ENCODE measurements at regions not wholly inside any gene's neighbourhood (a gene's known extent, or its start where the extent isn't known, plus 50 kb on each side); places are given as distances from the start of the nearest gene placed in this dataset.

- no peak for TF ChIP-seq CTCF (IDR thresholded peaks at IDR 0.05; ENCODE audit: borderline replicate concordance, extremely low read depth, insufficient read depth)
- Histone ChIP-seq H3K4me3 (ENCODE audit: low read length in 3 of 3) (no peak overlapping the region), H3K27ac (ENCODE audit: low read depth in 2 of 2, low read length in 2 of 2) (no peak overlapping the region), H3K36me3 (ENCODE audit: control insufficient read depth in 2 of 3, insufficient read depth in 3 of 3, low read length in 3 of 3) (no peaks in the 10 kb centered on the region), H3K9me3 (ENCODE audit: control insufficient read depth in 2 of 3, insufficient read depth in 1 of 3, low read length in 3 of 3) (no peaks in the 10 kb centered on the region), H3K4me1 (ENCODE audit: control insufficient read depth in 2 of 3, insufficient read depth in 2 of 3, low read depth in 1 of 3, low read length in 3 of 3) (no peaks in the 10 kb centered on the region), H3K27me3 (ENCODE audit: control insufficient read depth, insufficient read depth, low read length) (no peaks in the 10 kb centered on the region), H3K9ac (ENCODE audit: low read length in 3 of 3) (no peak overlapping the region)
- DNase-seq, result no peak
- intact Hi-C loops (cut with DNase I), result no loop called here
- FAIRE-seq, result no peak
Observed at GRCh38 chr1:173395762-173396161, 81.4 kb upstream of the PRDX6 start.

GRCh38 chr1:173400387-173400995 lies 76.6 kb upstream of the PRDX6 start:
- Histone ChIP-seq H3K4me3 (ENCODE audit: low read length in 3 of 3) (no peak overlapping the region), H3K4me1 (ENCODE audit: control insufficient read depth in 2 of 3, insufficient read depth in 2 of 3, low read depth in 1 of 3, low read length in 3 of 3) (no peaks in the 10 kb centered on the region), H3K36me3 (ENCODE audit: control insufficient read depth in 2 of 3, insufficient read depth in 3 of 3, low read length in 3 of 3) (no peaks in the 10 kb centered on the region), H3K9ac (ENCODE audit: low read length in 3 of 3) (no peak overlapping the region), H3K27me3 (ENCODE audit: control insufficient read depth, insufficient read depth, low read length) (no peaks in the 10 kb centered on the region), H3K27ac (ENCODE audit: low read depth in 2 of 2, low read length in 2 of 2) (no peak overlapping the region), H3K9me3 (ENCODE audit: control insufficient read depth in 2 of 3, insufficient read depth in 1 of 3, low read length in 3 of 3) (no peaks in the 10 kb centered on the region)
- intact Hi-C loops (cut with DNase I), result no loop called here
- no peak for FAIRE-seq
- DNase-seq, result no peak
- TF ChIP-seq CTCF (IDR thresholded peaks at IDR 0.05; ENCODE audit: borderline replicate concordance, extremely low read depth, insufficient read depth), result no peak

GRCh38 chr1:173403996-173404395 lies 73.1 kb upstream of the PRDX6 start:
- no peaks in the 10 kb centered on the region for H3K36me3 ChIP-seq (ENCODE audit: control insufficient read depth in 2 of 3, insufficient read depth in 3 of 3, low read length in 3 of 3)
- intact Hi-C loops (cut with DNase I), result no loop called here
- no peak for TF ChIP-seq CTCF (IDR thresholded peaks at IDR 0.05; ENCODE audit: borderline replicate concordance, extremely low read depth, insufficient read depth)
- H3K9me3 ChIP-seq (ENCODE audit: control insufficient read depth in 2 of 3, insufficient read depth in 1 of 3, low read length in 3 of 3), result no peaks in the 10 kb centered on the region
- no peak overlapping the region for H3K27ac ChIP-seq (ENCODE audit: low read depth in 2 of 2, low read length in 2 of 2)
- no peak overlapping the region for H3K9ac ChIP-seq (ENCODE audit: low read length in 3 of 3)
- no peak for FAIRE-seq
- no peak for DNase-seq
- no peaks in the 10 kb centered on the region for H3K4me1 ChIP-seq (ENCODE audit: control insufficient read depth in 2 of 3, insufficient read depth in 2 of 3, low read depth in 1 of 3, low read length in 3 of 3)
- H3K4me3 ChIP-seq (ENCODE audit: low read length in 3 of 3), result no peak overlapping the region
- no peaks in the 10 kb centered on the region for H3K27me3 ChIP-seq (ENCODE audit: control insufficient read depth, insufficient read depth, low read length)

- Histone ChIP-seq H3K27me3 (ENCODE audit: control insufficient read depth, insufficient read depth, low read length) (no peaks in the 10 kb centered on the region), H3K9me3 (ENCODE audit: control insufficient read depth in 2 of 3, insufficient read depth in 1 of 3, low read length in 3 of 3) (no peaks in the 10 kb centered on the region), H3K36me3 (ENCODE audit: control insufficient read depth in 2 of 3, insufficient read depth in 3 of 3, low read length in 3 of 3) (no peaks in the 10 kb centered on the region), H3K4me3 (ENCODE audit: low read length in 3 of 3) (no peak overlapping the region), H3K4me1 (ENCODE audit: control insufficient read depth in 2 of 3, insufficient read depth in 2 of 3, low read depth in 1 of 3, low read length in 3 of 3) (no peaks in the 10 kb centered on the region), H3K9ac (ENCODE audit: low read length in 3 of 3) (no peak overlapping the region), H3K27ac (ENCODE audit: low read depth in 2 of 2, low read length in 2 of 2) (no peak overlapping the region)
- no peak for TF ChIP-seq CTCF (IDR thresholded peaks at IDR 0.05; ENCODE audit: borderline replicate concordance, extremely low read depth, insufficient read depth)
- no peak for FAIRE-seq
- no peak for DNase-seq
- intact Hi-C loops (cut with DNase I), result no loop called here
Observed at GRCh38 chr1:173405281-173405680, 71.9 kb upstream of the PRDX6 start.

All from kidney (tissue), 13 donors.